Epithelial cell of esophagus (primary cell): ENCODE measurements at regions not wholly inside any gene's neighbourhood (a gene's known extent, or its start where the extent isn't known, plus 50 kb on each side); places are given as distances from the start of the nearest gene placed in this dataset.

ENCODE experiments used
- DNase-seq: peaks from one replicate; pipeline ENCODE4 v3.0.0; 2010; ENCODE audit warnings: low read depth
- H3K4me3 ChIP-seq: 2 replicates; pipeline ENCODE4 v1.5.1; 2011; ENCODE audit warnings: mild to moderate bottlenecking, low read length, control low read depth
- TF ChIP-seq, protein P1 (sequence below): IDR thresholded peaks from 2 replicates; pipeline ENCODE4 v1.5.1; 2011; ENCODE audit warnings: low read depth, mild to moderate bottlenecking, low read length, control low read depth, inconsistent platforms; ENCODE audit not compliant: insufficient read depth; ENCODE audit errors: missing control alignments

DNA sequence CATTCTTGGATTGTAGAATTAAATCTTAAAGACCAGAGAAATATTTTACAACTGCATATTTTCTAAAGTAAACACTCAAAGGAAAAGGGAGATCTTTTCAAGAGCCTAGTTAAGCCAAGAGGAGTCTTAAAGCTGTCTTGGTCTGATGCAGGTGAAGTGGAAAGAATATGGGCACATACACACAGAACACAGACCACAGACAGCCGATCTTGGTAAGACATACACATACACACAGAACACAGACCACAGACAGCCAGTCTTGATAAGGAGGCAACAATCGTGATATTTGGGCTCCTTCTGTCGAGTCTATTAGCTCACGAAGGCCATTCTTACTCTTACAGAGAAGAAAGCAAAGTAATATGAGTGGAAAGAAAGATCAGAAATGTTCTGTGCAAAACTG is 1153.9 kb upstream of the TMPRSS15 start:
- DNase-seq: no peak
- H3K4me3 ChIP-seq: no peak overlapping the region
- TF ChIP-seq, protein P1, sequence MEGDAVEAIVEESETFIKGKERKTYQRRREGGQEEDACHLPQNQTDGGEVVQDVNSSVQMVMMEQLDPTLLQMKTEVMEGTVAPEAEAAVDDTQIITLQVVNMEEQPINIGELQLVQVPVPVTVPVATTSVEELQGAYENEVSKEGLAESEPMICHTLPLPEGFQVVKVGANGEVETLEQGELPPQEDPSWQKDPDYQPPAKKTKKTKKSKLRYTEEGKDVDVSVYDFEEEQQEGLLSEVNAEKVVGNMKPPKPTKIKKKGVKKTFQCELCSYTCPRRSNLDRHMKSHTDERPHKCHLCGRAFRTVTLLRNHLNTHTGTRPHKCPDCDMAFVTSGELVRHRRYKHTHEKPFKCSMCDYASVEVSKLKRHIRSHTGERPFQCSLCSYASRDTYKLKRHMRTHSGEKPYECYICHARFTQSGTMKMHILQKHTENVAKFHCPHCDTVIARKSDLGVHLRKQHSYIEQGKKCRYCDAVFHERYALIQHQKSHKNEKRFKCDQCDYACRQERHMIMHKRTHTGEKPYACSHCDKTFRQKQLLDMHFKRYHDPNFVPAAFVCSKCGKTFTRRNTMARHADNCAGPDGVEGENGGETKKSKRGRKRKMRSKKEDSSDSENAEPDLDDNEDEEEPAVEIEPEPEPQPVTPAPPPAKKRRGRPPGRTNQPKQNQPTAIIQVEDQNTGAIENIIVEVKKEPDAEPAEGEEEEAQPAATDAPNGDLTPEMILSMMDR: no peak

DNA sequence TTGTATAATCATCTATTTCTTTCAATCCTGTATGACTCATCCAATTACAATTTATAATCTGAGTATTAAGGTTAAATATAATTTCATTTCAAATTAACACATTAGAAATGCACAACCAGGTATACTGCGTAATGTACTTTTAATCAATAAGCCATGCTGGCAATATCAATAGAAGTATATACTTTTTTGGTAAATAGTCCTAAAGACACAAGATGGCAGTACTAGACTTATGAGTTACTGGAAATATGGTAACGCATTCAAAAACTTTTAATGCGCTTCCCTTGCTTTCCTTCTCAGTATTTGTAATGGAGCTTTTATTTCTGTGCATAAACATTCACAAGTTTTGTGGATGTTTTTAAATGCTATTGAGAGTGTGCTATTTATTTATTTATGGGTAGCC is 1162.0 kb upstream of the TMPRSS15 start:
- DNase-seq: no peak
- H3K4me3 ChIP-seq: no peak overlapping the region
- TF ChIP-seq, protein P1: no peak

DNA sequence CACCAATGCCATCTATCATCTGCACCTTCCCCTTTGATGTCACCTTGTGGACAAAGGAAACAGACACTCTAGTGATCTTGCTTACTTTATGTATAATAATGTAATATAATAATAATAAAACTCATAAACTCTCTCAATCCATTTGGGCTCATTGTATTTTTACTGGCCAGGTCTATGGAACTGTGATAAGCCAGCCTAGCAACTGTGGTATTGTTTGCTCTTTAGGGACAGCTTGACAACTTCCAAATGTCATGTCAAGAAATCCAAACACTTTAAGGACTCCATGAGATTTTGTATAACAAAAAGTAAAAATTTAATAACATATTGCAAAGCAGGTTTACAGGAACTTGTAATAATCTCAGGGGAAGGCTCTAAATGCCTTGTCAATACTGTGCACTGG is 1163.4 kb upstream of the TMPRSS15 start:
- TF ChIP-seq, protein P1: no peak
- no peak for DNase-seq
- H3K4me3 ChIP-seq: no peak overlapping the region

DNA sequence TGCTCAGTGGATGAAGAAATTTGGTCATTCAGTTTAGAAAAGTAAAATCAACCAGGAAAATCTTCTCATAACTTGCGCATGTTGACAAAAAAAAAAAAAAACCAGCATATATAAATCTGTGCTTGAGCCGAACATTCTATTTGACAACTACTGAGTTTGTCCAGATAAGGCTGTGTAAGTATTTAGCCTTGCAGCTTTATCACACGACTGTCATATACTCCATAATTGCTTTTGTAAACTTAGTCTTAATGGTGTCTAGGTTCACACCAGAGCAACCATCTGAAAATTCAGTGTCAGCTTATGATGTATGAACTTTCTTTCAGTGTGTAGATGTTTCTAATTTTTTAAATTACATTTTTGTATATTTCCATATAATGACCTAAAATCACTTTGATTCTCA is 1173.8 kb upstream of the TMPRSS15 start:
- no peak overlapping the region for H3K4me3 ChIP-seq
- TF ChIP-seq, protein P1: no peak
- DNase-seq: no peak

DNA sequence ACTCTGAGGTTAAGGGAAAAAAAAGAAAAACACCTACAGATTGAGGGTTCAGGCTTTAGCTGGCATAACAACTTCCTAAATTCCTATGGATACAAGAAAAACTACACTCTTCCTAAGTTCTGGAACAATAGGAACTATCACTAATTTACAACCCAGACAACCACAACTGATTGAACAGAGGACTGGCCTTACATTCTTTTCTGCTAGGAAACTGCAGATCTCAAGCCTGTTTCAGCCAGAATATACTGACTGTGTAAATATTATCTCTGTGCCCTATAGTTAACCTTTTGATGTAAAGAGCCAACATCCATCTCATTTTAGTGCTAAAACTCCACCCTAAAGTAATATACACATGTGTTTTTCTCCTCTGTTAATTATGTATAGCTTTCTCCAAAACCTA is 1186.5 kb upstream of the TMPRSS15 start:
- no peak overlapping the region for H3K4me3 ChIP-seq
- TF ChIP-seq, protein P1: no peak
- no peak for DNase-seq

DNA sequence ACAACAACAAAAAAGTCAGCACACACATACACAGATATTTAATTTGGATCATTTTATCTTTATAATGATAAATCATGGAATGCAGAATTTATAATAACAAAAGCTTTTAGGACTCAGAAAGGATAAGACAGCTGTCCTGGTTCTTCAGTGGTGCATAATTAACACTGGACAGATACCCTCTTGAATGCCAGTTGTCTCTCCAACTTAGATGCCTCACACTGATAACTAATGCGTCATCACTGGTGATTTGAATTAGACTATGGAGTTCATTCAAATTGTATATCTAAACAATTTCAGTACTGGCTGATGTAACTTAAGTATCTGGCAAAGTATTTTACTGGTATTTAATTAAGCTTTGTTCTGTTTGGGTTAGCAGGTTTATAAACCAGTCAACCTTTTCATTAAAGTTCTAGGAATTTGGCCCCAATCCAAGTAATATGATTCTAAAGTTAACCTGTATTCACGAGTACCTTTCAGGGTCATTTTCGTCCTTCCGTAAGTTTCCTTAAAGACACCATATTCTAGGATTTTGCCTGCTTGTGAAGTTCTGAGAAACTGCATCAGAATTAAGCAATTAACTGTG is 1199.5 kb upstream of the TMPRSS15 start:
- TF ChIP-seq, protein P1: no peak
- H3K4me3 ChIP-seq: no peak overlapping the region
- DNase-seq: no peak

DNA sequence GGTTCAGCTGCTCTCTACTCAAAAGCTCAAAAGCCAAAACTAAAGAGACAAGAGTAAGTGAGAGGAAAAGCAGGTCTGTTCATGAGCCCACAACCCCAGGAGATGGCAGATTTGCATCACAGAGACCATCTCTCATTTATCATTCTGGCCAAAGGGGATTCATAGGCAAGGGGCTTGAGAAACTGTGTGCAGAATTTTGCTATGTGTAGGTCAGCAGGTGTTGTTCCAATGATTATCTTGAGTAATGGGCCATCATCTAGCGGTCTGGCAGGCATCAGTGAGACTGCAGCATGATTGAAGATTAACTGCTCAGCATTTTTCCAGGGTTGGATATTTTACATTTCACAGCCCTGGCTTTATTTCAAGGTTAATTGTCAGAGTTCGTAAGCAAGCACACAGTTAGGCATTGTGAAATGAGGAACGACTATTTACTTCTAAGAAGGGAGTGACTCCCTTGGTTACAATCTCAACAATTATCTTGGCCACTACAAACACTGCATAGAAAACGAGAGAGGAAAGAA is 1204.6 kb upstream of the TMPRSS15 start:
- DNase-seq: no peak
- no peak overlapping the region for H3K4me3 ChIP-seq
- TF ChIP-seq, protein P1: no peak
